Mucosa of descending colon (tissue), 3 donors: ENCODE measurements at regions not wholly inside any gene's neighbourhood (a gene's known extent, or its start where the extent isn't known, plus 50 kb on each side); places are given as distances from the start of the nearest gene placed in this dataset.

ENCODE experiments used
- ATAC-seq: fragments of 200-7000 bp; cut with Tn5 transposase; one replicate; pipeline ENCODE4 v1.9.1; 2020; ENCODE audit warnings: mild to moderate bottlenecking, moderate library complexity
- DNase-seq, 3 donors: peaks; one replicate each; pipeline ENCODE4 v3.0.0-alpha.2; 2020
- H3K36me3 ChIP-seq: fragments of 200-600 bp; one replicate; pipeline ENCODE4 v1.8.0; 2021; ENCODE audit warnings: low read depth, mild to moderate bottlenecking
- H3K4me1 ChIP-seq: fragments of 200-600 bp; one replicate; pipeline ENCODE4 v1.8.0; 2021; ENCODE audit warnings: low read depth, mild to moderate bottlenecking
- H3K4me3 ChIP-seq: fragments of 200-600 bp; one replicate; pipeline ENCODE4 v1.8.0; 2021; ENCODE audit warnings: mild to moderate bottlenecking
- H3K9me3 ChIP-seq: fragments of 200-600 bp; one replicate; pipeline ENCODE4 v1.8.0; 2021; ENCODE audit warnings: mild to moderate bottlenecking
- intact Hi-C, 2 donors: fragments of 100-400 bp; cut with DNase I in 1 of 2; cut with micrococcal nuclease in 1 of 2; formaldehyde crosslinking; loops; one replicate each; pipeline versions ENCODE4 v1.11.0 to v1.11.1; 2022; cut with DNase I, micrococcal nuclease
- TF ChIP-seq, protein P1 (sequence below): fragments of 200-600 bp; IDR thresholded peaks from one replicate; pipeline ENCODE4 v1.8.0; 2022; ENCODE audit warnings: antibody characterized with exemption, mild to moderate bottlenecking
- donor health status: DM: no; HTN: no; CAD: no; lungs with moderate emphysema.
- donor health status: DM: no; HTN: no; CAD: no.
- donor health status: DM: no; HTN: yes; CAD: no.

DNA sequence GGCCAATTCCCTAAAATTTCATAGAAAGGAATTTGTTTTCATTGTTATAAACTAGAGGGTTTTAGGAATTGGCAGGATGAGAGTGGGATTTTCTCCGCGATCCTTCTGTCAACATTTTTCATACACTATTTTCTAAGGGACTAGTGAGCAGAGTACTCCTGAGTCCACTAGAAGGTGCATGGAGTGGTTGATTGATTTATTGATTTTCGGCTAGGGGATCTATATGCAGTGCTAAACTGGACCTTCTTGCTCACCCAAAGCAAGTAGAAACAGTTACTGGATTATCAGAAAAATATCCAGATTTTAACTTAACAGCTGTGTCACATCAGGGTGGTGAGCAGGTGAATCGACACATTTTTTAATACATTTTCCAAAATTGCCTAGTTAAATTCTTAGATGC is 159.9 kb upstream of the DTNA start:
- Histone ChIP-seq H3K9me3 (no peaks in the 10 kb centered on the region), H3K4me3 (no peak overlapping the region), H3K4me1 (no peaks in the 10 kb centered on the region), H3K36me3 (no peaks in the 10 kb centered on the region)
- TF ChIP-seq, protein P1, sequence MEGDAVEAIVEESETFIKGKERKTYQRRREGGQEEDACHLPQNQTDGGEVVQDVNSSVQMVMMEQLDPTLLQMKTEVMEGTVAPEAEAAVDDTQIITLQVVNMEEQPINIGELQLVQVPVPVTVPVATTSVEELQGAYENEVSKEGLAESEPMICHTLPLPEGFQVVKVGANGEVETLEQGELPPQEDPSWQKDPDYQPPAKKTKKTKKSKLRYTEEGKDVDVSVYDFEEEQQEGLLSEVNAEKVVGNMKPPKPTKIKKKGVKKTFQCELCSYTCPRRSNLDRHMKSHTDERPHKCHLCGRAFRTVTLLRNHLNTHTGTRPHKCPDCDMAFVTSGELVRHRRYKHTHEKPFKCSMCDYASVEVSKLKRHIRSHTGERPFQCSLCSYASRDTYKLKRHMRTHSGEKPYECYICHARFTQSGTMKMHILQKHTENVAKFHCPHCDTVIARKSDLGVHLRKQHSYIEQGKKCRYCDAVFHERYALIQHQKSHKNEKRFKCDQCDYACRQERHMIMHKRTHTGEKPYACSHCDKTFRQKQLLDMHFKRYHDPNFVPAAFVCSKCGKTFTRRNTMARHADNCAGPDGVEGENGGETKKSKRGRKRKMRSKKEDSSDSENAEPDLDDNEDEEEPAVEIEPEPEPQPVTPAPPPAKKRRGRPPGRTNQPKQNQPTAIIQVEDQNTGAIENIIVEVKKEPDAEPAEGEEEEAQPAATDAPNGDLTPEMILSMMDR, result no peak
- DNase-seq (no peak), ATAC-seq (no peak)
- intact Hi-C loops, result no loop called here

- ATAC-seq (no peak), DNase-seq (no peak)
- no peaks in the 10 kb centered on the region for H3K4me1 ChIP-seq
- no peak overlapping the region for H3K4me3 ChIP-seq
- intact Hi-C loops, result no loop called here
- H3K36me3 ChIP-seq, result no peaks in the 10 kb centered on the region
- TF ChIP-seq, protein P1, result no peak
- H3K9me3 ChIP-seq, result no peaks in the 10 kb centered on the region
These were observed 159.2 kb upstream of the DTNA start for GRCh38 chr18:34550902-34551301.

DNA sequence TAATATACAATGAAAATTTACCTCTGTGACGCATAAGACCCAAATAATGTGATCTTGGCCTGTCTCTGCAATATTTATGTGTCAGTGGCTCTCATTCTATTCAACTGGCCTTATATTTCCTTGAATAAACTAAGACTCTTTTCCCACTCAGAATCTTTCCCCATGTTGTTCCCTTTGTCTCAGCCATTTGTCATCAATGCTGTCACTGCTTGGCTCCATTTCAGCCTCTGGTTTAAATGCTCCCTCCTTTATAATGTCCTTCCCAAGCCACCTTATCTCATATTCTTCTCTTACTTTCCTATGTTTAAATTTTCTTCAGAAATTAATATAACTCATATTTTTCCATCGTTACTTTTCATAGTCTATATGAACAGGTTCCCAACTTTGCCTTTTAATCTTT is 158.3 kb upstream of the DTNA start:
- H3K36me3 ChIP-seq, result no peaks in the 10 kb centered on the region

GRCh38 chr18:34562252-34562870 is 147.7 kb upstream of the DTNA start:
- Histone ChIP-seq H3K4me1 (no peaks in the 10 kb centered on the region), H3K36me3 (no peaks in the 10 kb centered on the region), H3K9me3 (no peaks in the 10 kb centered on the region), H3K4me3 (no peak overlapping the region)
- DNase-seq, result no peak
- no peak for ATAC-seq
- intact Hi-C loops, result no loop called here
- TF ChIP-seq, protein P1, result no peak

More for the DNA sequence above, 158.3 kb upstream of the DTNA start:
- intact Hi-C loops, result no loop called here
- ATAC-seq, result no peak
- DNase-seq, result no peak
- TF ChIP-seq, protein P1, result no peak
- Histone ChIP-seq H3K4me3 (no peak overlapping the region), H3K4me1 (no peaks in the 10 kb centered on the region), H3K9me3 (no peaks in the 10 kb centered on the region)

GRCh38 chr18:34567857-34568256 is 142.2 kb upstream of the DTNA start:
- H3K36me3 ChIP-seq, result no peaks in the 10 kb centered on the region
- ATAC-seq (no peak), DNase-seq (no peak)
- no peaks in the 10 kb centered on the region for H3K4me1 ChIP-seq
- TF ChIP-seq, protein P1, result no peak
- no peaks in the 10 kb centered on the region for H3K9me3 ChIP-seq
- no peak overlapping the region for H3K4me3 ChIP-seq
- intact Hi-C loops, result no loop called here

DNA sequence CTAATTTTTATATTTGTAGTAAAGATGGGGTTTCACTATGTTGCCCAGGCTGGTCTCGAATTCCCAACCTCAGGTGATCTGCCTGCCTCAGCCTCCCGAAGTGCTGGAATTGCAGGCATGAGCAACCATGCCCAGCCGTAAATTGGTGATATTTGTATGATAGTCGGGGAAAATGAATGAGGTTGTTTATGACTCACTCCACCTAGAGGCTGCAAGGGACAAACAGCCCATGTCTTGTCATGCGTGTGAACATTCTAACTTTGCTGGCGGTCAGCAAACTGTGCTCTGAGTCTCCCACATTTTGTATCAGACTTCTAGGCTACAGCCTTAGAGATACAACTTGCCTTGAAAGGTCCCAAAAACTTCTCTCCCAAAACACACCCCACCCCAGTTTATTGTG is 133.5 kb upstream of the DTNA start:
- no peaks in the 10 kb centered on the region for H3K9me3 ChIP-seq
- no peak overlapping the region for H3K4me3 ChIP-seq
- H3K4me1 ChIP-seq, result no peaks in the 10 kb centered on the region
- intact Hi-C loops, result no loop called here
- TF ChIP-seq, protein P1, result no peak
- DNase-seq (no peak), ATAC-seq (no peak)
- no peaks in the 10 kb centered on the region for H3K36me3 ChIP-seq
